Activated T-helper 1 cell treated with anti-CD3 and anti-CD28 coated beads, Interleukin-2, amount 50 U/mL, for 16 hours (primary cell): ENCODE measurements at regions not wholly inside any gene's neighbourhood (a gene's known extent, or its start where the extent isn't known, plus 50 kb on each side); places are given as distances from the start of the nearest gene placed in this dataset.
"Not testable (repeated sequence)": the region's sequence is repeated elsewhere in the genome, so short reads cannot be mapped to it uniquely, and the experiment has no call there.

Experiments
- DNase-seq, 2 donors: peaks; one replicate each; pipeline ENCODE4 v3.0.0-alpha.2; 2020; ENCODE audit warnings: low read depth in 1 of 2, low spot score in 1 of 2

- no peak for DNase-seq
These were observed 225.8 kb upstream of the PROX1 start for GRCh38 chr1:213761845-213762407.

DNA sequence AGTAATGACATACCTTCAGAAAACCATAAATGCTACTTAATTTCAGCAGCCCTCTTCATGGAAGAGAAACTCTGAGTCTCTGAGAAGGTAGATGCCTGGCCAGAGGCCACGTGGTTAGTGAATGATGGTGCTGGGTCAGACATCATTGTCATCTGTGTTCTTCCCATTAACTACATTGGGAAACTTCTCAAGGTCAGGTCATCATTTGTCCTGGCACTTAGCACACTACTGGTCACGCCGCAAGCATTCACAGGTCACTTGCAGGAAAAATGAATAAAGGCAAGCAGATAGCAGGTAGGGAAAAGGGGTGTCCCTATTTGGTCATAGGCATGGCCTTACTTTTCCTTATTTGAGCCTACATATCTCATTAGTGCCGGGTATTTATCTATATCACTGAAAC, 220.1 kb upstream of the PROX1 start:
- no peak for DNase-seq

- DNase-seq: no peak
These were observed 215.4 kb upstream of the PROX1 start for GRCh38 chr1:213772128-213773063.

GRCh38 chr1:213773975-213774374, 213.8 kb upstream of the PROX1 start:
- DNase-seq: no peak

DNA sequence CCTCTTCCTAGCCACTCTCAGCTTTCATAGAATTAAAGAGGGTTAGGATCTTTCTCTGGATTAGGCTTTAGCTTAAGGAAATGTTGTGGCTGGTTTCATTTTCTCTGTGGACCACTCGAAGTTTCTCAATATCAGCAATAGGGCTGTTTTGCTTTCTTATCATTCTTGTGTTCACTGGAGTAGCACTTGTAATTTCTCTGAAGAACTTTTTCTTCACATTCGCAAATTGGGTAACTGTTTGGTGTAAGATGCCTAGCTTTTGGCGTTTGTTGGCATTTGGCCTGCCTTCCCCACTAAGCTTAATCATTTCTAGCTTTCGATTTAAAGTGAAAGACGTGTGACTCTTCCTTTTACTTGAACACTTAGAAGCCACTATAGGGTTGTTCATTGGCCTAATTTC, 210.8 kb upstream of the PROX1 start:
- DNase-seq: no peak

GRCh38 chr1:213779228-213779627, 208.5 kb upstream of the PROX1 start:
- DNase-seq: no peak

DNA sequence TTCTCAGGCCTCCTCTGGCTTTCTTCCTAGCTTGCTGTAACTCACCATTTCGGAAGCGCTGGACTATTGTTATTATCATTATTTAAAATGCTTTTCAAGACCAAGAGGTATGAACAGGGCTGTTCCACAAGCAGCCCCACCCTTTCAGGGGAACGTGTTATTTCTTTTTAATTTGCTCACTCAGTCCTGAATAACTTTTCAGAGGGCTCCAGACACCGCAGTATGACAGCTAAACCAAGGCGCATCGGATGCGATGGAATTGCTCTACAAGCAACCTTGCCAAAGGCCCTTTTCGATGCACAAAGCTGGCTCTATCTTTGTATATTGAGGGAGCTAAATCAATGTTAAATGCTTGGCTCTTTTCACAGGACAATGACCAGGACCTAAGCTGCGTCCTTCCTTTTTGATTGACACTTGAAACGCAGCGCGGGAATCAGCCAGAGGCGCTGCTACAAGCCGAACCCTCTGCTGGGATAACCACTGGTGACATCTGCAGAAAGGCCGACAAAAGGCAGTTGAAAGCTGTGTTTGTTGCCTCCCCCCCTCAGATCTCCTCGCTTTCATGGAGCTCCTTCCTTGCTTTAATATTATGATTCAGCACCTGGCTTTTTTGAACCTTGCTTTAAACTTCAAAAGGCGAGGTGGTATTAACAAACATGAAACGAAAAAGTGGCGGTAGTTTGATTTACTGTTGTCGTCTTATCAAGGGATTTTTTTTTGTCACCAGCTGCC, 204.7 kb upstream of the PROX1 start:
- no peak for DNase-seq

- DNase-seq: no peak
These were observed 203.9 kb upstream of the PROX1 start for GRCh38 chr1:213783893-213784292.

- no peak for DNase-seq
These were observed 201.1 kb upstream of the PROX1 start for GRCh38 chr1:213786683-213787082.

GRCh38 chr1:213790565-213790964, 197.2 kb upstream of the PROX1 start:
- DNase-seq: no peak

GRCh38 chr1:213793482-213794067, 194.2 kb upstream of the PROX1 start:
- no peak for DNase-seq

GRCh38 chr1:213796525-213796924, 191.2 kb upstream of the PROX1 start:
- DNase-seq: no peak

DNA sequence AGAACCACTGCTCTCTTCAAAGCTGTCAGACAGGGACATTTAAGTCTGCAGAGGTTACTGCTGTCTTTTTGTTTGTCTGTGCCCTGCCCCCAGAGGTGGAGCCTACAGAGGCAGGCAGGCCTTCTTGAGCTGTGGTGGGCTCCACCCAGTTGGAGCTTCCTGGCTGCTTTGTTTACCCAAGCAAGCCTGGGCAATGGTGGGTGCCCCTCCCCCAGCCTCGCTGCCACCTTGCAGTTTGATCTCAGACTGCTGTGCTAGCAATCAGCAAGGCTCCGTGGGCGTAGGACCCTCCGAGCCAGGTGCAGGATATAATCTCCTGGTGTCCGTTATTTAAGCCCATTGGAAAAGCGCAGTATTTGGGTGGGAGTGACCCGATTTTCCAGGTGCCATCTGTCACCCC, 179.5 kb upstream of the PROX1 start:
- DNase-seq: not testable (repeated sequence)

- no peak for DNase-seq
These were observed 170.6 kb upstream of the PROX1 start for GRCh38 chr1:213817156-213817555.

- DNase-seq: no peak
These were observed 167.2 kb upstream of the PROX1 start for GRCh38 chr1:213820362-213821149.

DNA sequence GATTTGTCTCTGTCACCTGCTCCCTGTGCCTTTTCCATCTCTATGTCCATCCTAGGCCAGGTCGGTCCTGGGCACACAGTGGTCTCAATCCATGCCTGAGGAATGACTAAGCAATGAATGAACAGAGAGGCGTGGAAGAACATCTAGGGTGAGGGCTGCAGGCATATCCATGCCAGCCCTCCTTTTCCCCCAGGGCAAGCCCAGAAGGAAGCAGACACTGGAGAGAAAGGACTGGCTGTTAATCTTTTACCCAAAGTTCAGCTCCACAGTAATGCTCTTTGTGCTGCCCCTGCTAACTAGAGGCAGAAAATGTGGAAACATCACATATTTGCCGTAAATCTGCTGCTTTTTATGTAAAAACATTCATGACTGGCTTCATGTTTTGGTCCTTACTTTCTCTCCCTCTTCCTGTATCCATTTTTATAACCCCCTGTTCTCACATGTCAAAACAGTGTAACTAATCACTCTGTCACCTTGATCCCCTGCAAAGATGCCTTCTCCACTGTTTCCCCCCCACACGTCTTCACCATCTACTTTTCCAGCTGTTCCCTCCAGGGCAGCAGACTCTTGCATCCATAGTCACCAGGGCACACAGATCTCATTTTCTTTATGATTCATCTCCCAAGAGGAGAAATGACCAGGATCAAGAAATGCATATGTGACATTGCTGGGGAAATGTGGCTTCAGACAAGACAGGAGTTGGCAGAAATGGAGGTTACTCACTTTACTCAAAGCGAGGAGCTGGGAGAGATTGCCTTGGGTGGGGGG, 166.4 kb upstream of the PROX1 start:
- DNase-seq: no peak

GRCh38 chr1:213821943-213822334, 165.8 kb upstream of the PROX1 start:
- DNase-seq: no peak

DNA sequence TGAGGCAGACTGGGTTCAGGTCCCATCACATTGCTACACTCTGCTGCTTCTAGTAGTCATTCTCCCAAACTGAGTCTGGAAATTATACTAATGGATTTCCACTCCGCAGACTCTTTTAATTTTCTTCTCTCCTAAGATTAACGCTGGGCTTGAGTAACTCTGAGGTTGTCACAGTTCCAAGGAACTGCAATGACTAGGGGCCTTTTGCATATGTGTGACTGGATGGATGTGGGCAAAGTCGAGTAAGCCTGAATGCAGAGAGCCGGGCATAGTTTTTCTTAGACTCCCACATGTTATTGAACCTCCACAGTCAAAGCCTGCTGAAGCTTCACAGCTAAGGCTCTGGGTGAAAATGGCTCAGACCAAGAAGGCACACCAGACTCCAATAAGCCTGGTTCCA, 160.9 kb upstream of the PROX1 start:
- no peak for DNase-seq

DNA sequence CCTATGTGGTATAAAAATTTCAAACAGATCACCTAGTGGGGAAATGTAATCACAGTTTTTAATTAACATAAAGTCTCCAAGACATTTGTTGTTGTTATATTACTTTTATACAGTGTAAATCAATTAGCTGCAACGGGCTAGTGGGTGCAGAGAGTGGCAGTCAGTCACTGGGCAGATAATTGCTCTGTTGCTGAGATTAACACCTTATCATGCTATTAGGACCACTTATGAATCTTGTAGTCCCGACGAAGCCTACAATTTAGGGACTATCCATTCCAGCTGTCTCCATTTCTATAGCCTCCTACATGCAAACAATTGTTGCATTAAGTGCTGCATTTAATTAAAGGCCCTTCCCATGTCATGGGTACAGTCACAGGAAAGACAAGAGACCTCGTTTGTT, 158.9 kb upstream of the PROX1 start:
- DNase-seq: no peak

- no peak for DNase-seq
These were observed 158.0 kb upstream of the PROX1 start for GRCh38 chr1:213829780-213830179.
